GM12878 (cell line): ENCODE measurements at regions not wholly inside any gene's neighbourhood (a gene's known extent, or its start where the extent isn't known, plus 50 kb on each side); places are given as distances from the start of the nearest gene placed in this dataset.
"Not testable (repeated sequence)": the region's sequence is repeated elsewhere in the genome, so short reads cannot be mapped to it uniquely, and the experiment has no call there.

Experiments
- ATAC-seq: fragments of 200-7000 bp; cut with Tn5 transposase; 3 replicates; pipeline ENCODE4 v1.9.1; 2020; ENCODE audit warnings: mild to moderate bottlenecking, moderate library complexity
- BruUV-seq: library from RNA; stranded (reverse); fragments of 400-500 nt; replicated peaks from 2 replicates; lab custom pipeline; 2021; lab: Mats Ljungman, UMichigan
- CTCF ChIA-PET: fragments of 300-600 bp; sonication (Branson Sonifier 250); formaldehyde crosslinking; extraction: SDS; loops from one replicate; lab custom pipeline; 2021; ENCODE audit warnings: inconsistent platforms; lab: Yijun Ruan, JAX
- POLR2A ChIA-PET: fragments of 350-600 bp; formaldehyde crosslinking; extraction: SDS; loops from one replicate; lab custom pipeline; 2021; ENCODE audit warnings: inconsistent platforms; lab: Charles Lee
- RAD21 ChIA-PET: fragments of 300-600 bp; sonication (Branson Sonifier 250); formaldehyde crosslinking; loops from one replicate; lab custom pipeline; 2023; ENCODE audit warnings: antibody characterized with exemption; ENCODE audit not compliant: unreplicated experiment; lab: Charles Lee
- SMC1A ChIA-PET: fragments of 300-600 bp; sonication (Branson Sonifier 250); formaldehyde crosslinking; loops from one replicate; lab custom pipeline; 2023; ENCODE audit not compliant: unreplicated experiment, uncharacterized antibody; lab: Charles Lee
- DNase-seq: peaks from one replicate; pipeline ENCODE4 v3.0.0-alpha.2; 2011; ENCODE audit warnings: low read depth, low spot score
- FAIRE-seq: peaks from 3 replicates; lab custom pipeline; 2011; peaks lifted over from hg19 to GRCh38; lab: Jason Lieb, UNC
- H2AFZ ChIP-seq: 2 replicates; pipeline ENCODE4 v1.6.0; 2011; ENCODE audit warnings: low read depth, low read length, control low read depth; ENCODE audit not compliant: control insufficient read depth
- H3K27ac ChIP-seq: 2 replicates; pipeline ENCODE4 v1.5.1; 2011; ENCODE audit warnings: control low read depth; ENCODE audit not compliant: control insufficient read depth, insufficient read depth
- H3K27me3 ChIP-seq, 2 experiments: replicated peaks in 1 of 2; 2 replicates each; pipeline versions ENCODE4 v1.6.0 to v1.6.1; 2011; ENCODE audit warnings: low read length in 1 of 2; ENCODE audit not compliant: control insufficient read depth in 2 of 2, insufficient read depth in 2 of 2
- H3K36me3 ChIP-seq, 2 experiments: 2 replicates each; pipeline ENCODE4 v1.5.1; 2011; ENCODE audit warnings: low read length in 1 of 2; ENCODE audit not compliant: control insufficient read depth in 2 of 2, insufficient read depth in 2 of 2
- H3K4me1 ChIP-seq: 2 replicates; pipeline ENCODE4 v1.6.1; 2011; ENCODE audit warnings: mild to moderate bottlenecking, low read length, moderate library complexity, mixed read lengths; ENCODE audit not compliant: control insufficient read depth, insufficient read depth
- H3K4me2 ChIP-seq: 2 replicates; pipeline ENCODE4 v1.6.0; 2011; ENCODE audit warnings: control low read depth; ENCODE audit not compliant: control insufficient read depth, insufficient read depth
- H3K4me3 ChIP-seq: fragments of 200-600 bp; sonication (generic); 2 replicates; pipeline ENCODE4 v1.5.1; 2016
- H3K79me2 ChIP-seq: 2 replicates; pipeline ENCODE4 v1.6.0; 2011; ENCODE audit warnings: low read length; ENCODE audit not compliant: control insufficient read depth, insufficient read depth
- H3K9ac ChIP-seq: 2 replicates; pipeline ENCODE4 v1.8.0; 2011; ENCODE audit warnings: low read length, control low read depth, mixed read lengths; ENCODE audit not compliant: control insufficient read depth, insufficient read depth
- H3K9me3 ChIP-seq: replicated peaks from 3 replicates; pipeline ENCODE4 v1.5.1; 2011; ENCODE audit warnings: mild to moderate bottlenecking, low read length; ENCODE audit not compliant: control insufficient read depth, insufficient read depth
- H4K20me1 ChIP-seq: 2 replicates; pipeline ENCODE4 v1.6.0; 2011; ENCODE audit not compliant: control insufficient read depth, insufficient read depth
- CREB1 ChIP-seq: IDR thresholded peaks from 2 replicates; pipeline ENCODE4 v1.6.1; 2012; ENCODE audit warnings: low read depth, mild to moderate bottlenecking, inconsistent platforms
- MTA2 ChIP-seq: fragments of 450-650 bp; IDR thresholded peaks from 2 replicates; pipeline ENCODE4 v1.6.1; 2016; ENCODE audit warnings: low read depth, mild to moderate bottlenecking, moderate library complexity
- TARDBP ChIP-seq: IDR thresholded peaks from 2 replicates; pipeline ENCODE4 v1.6.1; 2016; ENCODE audit warnings: borderline replicate concordance
- WGBS: methylation state at CpG from one replicate; pipeline ENCODE4 v1.1.6; 2016; ENCODE audit warnings: low lambda C conversion rate; ENCODE audit not compliant: insufficient replicate concordance, insufficient coverage; ENCODE audit errors: missing lambda C conversion rate; 5-methylcytosine and 5-hydroxymethylcytosine counted together
- in situ Hi-C: fragments of 300-500 bp; cut with MboI; formaldehyde crosslinking; loops from 9 replicates; pipeline ENCODE4 v1.14.3; 2018; ENCODE audit warnings: mixed read lengths
- intact Hi-C: fragments of 100-400 bp; cut with micrococcal nuclease; formaldehyde crosslinking; loops from one replicate; pipeline ENCODE4 v1.14.2; 2022; ENCODE audit not compliant: unreplicated experiment

DNA sequence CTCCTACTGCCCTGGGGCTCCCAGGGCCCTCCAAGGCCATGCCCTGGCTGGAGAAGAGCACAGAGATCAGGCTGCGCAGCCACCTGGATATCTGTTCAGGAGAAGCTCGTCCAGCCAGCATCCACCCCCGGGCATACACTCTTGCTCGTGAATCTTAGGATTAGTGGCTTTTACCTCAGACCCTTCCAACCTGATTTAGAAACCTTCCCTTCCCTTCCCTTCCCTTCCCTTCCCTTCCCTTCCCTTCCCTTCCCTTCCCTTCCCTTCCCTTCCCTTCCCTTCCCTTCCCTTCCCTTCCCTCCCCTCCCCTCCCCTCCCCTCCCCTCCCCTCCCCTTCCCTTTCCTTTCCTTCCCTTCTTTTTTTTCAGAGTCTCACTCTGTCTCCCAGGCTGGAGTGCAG lies 99.7 kb upstream of the YWHAQ start:
- H3K36me3 ChIP-seq, H3K9me3 ChIP-seq, H4K20me1 ChIP-seq, FAIRE-seq, H3K4me1 ChIP-seq, intact Hi-C loops, DNase-seq, SMC1A ChIA-PET, H3K27me3 ChIP-seq, H3K4me2 ChIP-seq, H3K27ac ChIP-seq, POLR2A ChIA-PET, H3K4me3 ChIP-seq, in situ Hi-C loops, ATAC-seq, BruUV-seq, H3K9ac ChIP-seq, RAD21 ChIA-PET, H2AFZ ChIP-seq, H3K79me2 ChIP-seq: not testable (repeated sequence)
- WGBS, result 45% methylated on average over 4 of the region's 4 CpGs
- CTCF ChIA-PET, result interaction anchor here (1.5 kb wide), 1 partner anchor 21 kb away, joined by 3 read pairs; no protein-coding TSS in a partner anchor

DNA sequence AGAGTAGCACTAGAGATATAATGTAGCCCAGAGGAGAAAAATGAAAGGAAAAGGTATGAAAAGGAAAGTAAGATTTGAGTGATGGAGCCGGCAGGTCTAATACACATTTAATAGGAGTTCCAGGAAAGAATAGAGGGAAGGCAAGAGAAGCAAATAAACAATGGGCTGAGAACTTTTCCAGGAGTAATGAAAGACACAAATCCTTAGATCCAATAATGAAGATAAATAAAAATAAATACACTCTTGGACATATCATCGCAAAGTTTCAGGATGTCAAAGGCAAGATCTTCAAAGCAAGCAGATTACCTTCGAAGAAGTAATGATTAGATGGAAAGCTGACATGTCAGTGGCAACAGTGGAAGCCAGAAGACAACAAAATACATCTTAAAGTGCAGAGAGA lies 102.0 kb upstream of the YWHAQ start:
- H3K27ac ChIP-seq, result no peak overlapping the region
- intact Hi-C loops (no loop called here), in situ Hi-C loops (no loop called here)
- H4K20me1 ChIP-seq, result no peaks in the 10 kb centered on the region
- H3K4me3 ChIP-seq, result no peak overlapping the region
- DNase-seq, result no peak
- no peaks in the 10 kb centered on the region for H3K36me3 ChIP-seq
- SMC1A ChIA-PET, result no interaction called here
- H3K27me3 ChIP-seq, result no peaks in the 10 kb centered on the region; a peak in 1 of 4 replicates
- BruUV-seq, result no TSS peak
- POLR2A ChIA-PET, result no interaction called here
- no peak for FAIRE-seq
- TF ChIP-seq TARDBP (no peak), MTA2 (no peak), CREB1 (no peak)
- H3K4me1 ChIP-seq, result no peaks in the 10 kb centered on the region
- H3K4me2 ChIP-seq, result no peak overlapping the region
- WGBS, result 46% methylated on average over 3 of the region's 3 CpGs
- no peak overlapping the region for H3K9ac ChIP-seq
- ATAC-seq, result no peak
- no peaks in the 10 kb centered on the region; the same call in 2 of the 3 replicates for H3K9me3 ChIP-seq
- RAD21 ChIA-PET, result no interaction called here
- no peak overlapping the region for H2AFZ ChIP-seq
- CTCF ChIA-PET, result no interaction called here
- H3K79me2 ChIP-seq, result no peaks in the 10 kb centered on the region
